ENCODE measurements at regions not wholly inside any gene's neighbourhood (a gene's known extent, or its start where the extent isn't known, plus 50 kb on each side); places are given as distances from the start of the nearest gene placed in this dataset.
A peak's percentile ranks its signal among the peaks of the same experiment; 100 is the strongest.

DNA sequence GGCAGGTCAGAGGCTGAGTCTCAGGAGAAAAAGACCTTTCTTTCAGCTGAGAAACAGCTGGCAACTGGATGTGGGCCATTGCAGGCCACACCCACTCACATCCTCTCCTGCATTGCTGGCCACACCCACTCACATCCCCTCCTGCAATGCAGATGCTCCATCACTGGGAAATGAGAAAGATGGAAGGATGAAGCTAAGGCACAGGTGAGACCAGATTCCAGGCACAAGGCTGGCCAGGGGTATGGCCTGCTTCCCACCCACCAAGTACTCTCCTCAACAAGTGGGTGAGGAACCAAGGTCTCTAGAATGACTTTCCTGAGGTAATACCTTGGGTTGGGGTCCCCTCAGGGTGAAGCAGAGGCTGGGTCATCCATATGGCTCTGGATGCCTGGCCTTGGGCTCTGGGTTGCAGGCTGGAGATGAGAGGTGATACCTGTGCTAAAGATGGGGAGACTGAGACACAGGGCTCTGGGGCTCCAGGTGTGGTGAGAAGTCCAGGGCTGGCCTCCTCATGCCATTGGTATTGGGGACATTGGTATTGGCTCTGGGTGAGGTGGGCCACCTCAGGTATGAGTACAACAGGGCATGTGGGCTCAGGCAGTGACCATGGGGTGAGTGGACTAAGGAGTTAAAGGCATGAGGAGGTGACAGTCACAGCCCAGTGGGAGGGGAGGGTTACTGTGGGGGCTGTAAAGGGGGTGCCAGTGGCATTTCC lies 1726.8 kb downstream of the TP53TG3F start:
- H3K4me1 ChIP-seq: no peaks in the 10 kb centered on the region
- intact Hi-C loops (cut with micrococcal nuclease): no loop called here
- no peaks in the 10 kb centered on the region for H3K9me3 ChIP-seq (replicated peaks)
- H3K36me3 ChIP-seq: no peaks in the 10 kb centered on the region
- H3K27ac ChIP-seq (replicated peaks): no peak overlapping the region
- H3K4me3 ChIP-seq: no peak overlapping the region
- no peak for DNase-seq
- H3K27me3 ChIP-seq (ENCODE audit: low read depth): peaks cover 4% of the 10 kb centered on the region
- TF ChIP-seq, protein P1, sequence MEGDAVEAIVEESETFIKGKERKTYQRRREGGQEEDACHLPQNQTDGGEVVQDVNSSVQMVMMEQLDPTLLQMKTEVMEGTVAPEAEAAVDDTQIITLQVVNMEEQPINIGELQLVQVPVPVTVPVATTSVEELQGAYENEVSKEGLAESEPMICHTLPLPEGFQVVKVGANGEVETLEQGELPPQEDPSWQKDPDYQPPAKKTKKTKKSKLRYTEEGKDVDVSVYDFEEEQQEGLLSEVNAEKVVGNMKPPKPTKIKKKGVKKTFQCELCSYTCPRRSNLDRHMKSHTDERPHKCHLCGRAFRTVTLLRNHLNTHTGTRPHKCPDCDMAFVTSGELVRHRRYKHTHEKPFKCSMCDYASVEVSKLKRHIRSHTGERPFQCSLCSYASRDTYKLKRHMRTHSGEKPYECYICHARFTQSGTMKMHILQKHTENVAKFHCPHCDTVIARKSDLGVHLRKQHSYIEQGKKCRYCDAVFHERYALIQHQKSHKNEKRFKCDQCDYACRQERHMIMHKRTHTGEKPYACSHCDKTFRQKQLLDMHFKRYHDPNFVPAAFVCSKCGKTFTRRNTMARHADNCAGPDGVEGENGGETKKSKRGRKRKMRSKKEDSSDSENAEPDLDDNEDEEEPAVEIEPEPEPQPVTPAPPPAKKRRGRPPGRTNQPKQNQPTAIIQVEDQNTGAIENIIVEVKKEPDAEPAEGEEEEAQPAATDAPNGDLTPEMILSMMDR (IDR thresholded peaks at IDR 0.05; ENCODE audit: borderline replicate concordance): no peak

DNA sequence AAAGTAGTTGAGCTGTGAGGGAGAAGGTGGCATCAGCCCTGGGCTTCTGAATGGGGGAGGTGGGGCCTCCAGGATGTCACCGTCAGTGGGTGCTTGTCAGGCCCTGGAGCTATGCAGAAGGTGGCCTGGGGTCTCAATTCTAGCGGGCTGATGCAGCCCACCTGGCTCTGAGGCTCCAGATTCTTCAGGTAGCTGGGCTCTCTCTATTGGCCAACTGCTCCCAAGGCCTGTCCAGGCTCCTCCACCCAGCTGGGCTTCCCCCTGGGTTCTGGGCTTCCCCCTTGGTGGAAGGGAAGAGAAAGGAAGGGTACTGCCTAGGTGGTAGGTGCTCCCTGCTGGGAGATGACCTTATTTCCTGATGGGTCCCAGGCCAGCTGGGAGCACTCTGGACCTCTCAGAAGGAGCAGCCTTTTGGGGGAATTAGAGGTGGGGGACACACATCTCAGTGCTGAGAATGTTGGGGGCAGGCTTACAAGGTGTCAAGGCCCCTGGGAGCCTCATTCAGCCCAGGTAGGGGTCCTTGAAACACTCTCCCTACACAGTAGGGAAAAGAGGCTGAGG lies 1728.3 kb downstream of the TP53TG3F start:
- no peak for DNase-seq
- intact Hi-C loops (cut with micrococcal nuclease): no loop called here
- no peak overlapping the region for H3K27ac ChIP-seq (replicated peaks)
- no peaks in the 10 kb centered on the region for H3K9me3 ChIP-seq (replicated peaks)
- no peak overlapping the region for H3K4me3 ChIP-seq
- no peaks in the 10 kb centered on the region for H3K4me1 ChIP-seq
- no peaks in the 10 kb centered on the region for H3K36me3 ChIP-seq
- peaks cover 4% of the 10 kb centered on the region for H3K27me3 ChIP-seq (ENCODE audit: low read depth)
- TF ChIP-seq, protein P1 (IDR thresholded peaks at IDR 0.05; ENCODE audit: borderline replicate concordance): no peak

DNA sequence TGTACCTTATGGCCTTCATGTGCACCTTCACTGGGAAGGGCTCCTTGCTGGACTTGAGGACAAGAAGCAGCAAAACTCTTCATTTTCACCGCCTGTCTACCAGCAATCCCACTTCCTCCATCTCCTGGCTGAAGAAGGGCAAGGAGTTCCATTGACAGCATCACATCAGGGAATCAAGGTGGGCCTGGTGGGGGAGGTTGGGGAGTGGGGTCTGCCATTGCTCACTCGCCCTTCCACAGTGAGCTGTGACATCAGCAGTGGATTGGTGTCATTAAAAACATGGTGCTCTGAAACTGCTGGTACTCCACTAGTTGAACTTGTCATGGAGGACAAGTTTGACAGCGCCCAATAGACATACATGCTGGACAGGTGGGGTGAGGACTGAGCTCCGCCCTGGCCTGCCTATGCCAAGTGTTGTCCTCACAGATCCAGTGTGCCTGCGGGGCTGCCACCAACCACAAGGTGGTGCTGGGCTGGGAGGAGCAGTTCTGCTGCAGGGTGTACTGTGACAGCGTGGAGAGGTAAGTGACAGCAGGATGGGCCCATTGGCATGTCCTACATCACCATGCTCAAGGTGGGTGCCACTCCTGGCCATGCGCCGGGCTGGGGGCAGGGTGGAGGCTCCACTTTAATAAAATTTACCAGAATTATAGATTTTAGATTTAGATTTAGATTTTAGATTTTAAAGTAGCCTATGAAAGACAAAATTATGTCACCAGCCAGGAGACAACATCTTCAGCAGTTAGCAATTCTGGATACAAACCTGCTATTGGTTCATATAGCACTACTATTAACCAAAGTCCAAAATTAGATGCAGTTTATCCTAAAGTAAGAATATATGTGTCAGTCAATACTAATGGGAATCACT lies 1729.1 kb downstream of the TP53TG3F start:
- H3K4me1 ChIP-seq: no peaks in the 10 kb centered on the region
- no peaks in the 10 kb centered on the region for H3K36me3 ChIP-seq
- TF ChIP-seq, protein P1 (IDR thresholded peaks at IDR 0.05; ENCODE audit: borderline replicate concordance): peak; percentile 52
- H3K4me3 ChIP-seq: no peak overlapping the region
- intact Hi-C loops (cut with micrococcal nuclease): no loop called here
- no peak overlapping the region for H3K27ac ChIP-seq (replicated peaks)
- no peaks in the 10 kb centered on the region for H3K9me3 ChIP-seq (replicated peaks)
- no peak for DNase-seq
- peaks cover 4% of the 10 kb centered on the region for H3K27me3 ChIP-seq (ENCODE audit: low read depth)

DNA sequence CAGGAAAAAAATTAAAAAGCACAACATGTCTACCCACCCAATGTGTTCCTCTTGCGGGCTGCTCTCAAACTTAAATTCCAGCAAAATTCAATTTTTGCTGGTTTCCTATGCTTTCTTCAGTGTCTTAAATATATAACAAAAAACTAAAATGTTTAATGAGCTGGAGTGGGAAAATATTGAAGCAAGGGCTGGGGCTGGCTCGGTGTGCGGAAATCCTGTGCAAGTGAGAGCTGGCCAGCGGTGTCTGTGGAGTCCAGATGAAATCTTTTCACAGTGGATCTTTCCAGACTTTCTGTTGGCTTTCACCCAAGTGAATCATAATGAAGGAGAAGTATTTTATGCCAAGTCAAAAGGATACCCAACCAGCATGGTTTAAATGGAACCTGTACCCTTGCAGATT lies 1733.6 kb downstream of the TP53TG3F start:
- intact Hi-C loops (cut with micrococcal nuclease): no loop called here
- H3K36me3 ChIP-seq: no peaks in the 10 kb centered on the region

GRCh38 chr16:35193956-35194355 lies 1734.5 kb downstream of the TP53TG3F start:
- TF ChIP-seq, protein P1 (IDR thresholded peaks at IDR 0.05; ENCODE audit: borderline replicate concordance): no peak
- intact Hi-C loops (cut with micrococcal nuclease): no loop called here
- H3K9me3 ChIP-seq (replicated peaks): no peaks in the 10 kb centered on the region
- H3K36me3 ChIP-seq: no peaks in the 10 kb centered on the region
- peaks cover 20% of the 10 kb centered on the region for H3K27me3 ChIP-seq (ENCODE audit: low read depth)
- H3K27ac ChIP-seq (replicated peaks): no peak overlapping the region
- DNase-seq: no peak
- no peak overlapping the region for H3K4me3 ChIP-seq
- no peaks in the 10 kb centered on the region for H3K4me1 ChIP-seq

More for the DNA sequence above, 1733.6 kb downstream of the TP53TG3F start:
- no peak overlapping the region for H3K27ac ChIP-seq (replicated peaks)
- TF ChIP-seq, protein P1 (IDR thresholded peaks at IDR 0.05; ENCODE audit: borderline replicate concordance): no peak
- H3K4me3 ChIP-seq: no peak overlapping the region
- H3K4me1 ChIP-seq: no peaks in the 10 kb centered on the region
- H3K9me3 ChIP-seq (replicated peaks): no peaks in the 10 kb centered on the region
- DNase-seq: no peak
- peaks cover 16% of the 10 kb centered on the region for H3K27me3 ChIP-seq (ENCODE audit: low read depth)
